NCI-H1436 treated with DMSO at 0.1 percent for 48 hours (cell line): ENCODE measurements at regions not wholly inside any gene's neighbourhood (a gene's known extent, or its start where the extent isn't known, plus 50 kb on each side); places are given as distances from the start of the nearest gene placed in this dataset.
"Not testable (repeated sequence)": the region's sequence is repeated elsewhere in the genome, so short reads cannot be mapped to it uniquely, and the experiment has no call there.

ENCODE experiments used
- DNase-seq: peaks from one replicate; lab custom pipeline; 2025; lab: John Stamatoyannopoulos, UW

- no peak for DNase-seq
These were observed 232.7 kb downstream of the DLL1 start for GRCh38 chr6:170057961-170058877.

- DNase-seq: no peak
These were observed 233.7 kb downstream of the DLL1 start for GRCh38 chr6:170057034-170057734.

GRCh38 chr6:170056278-170056711 lies 234.6 kb downstream of the DLL1 start:
- no peak for DNase-seq

- not testable (repeated sequence) for DNase-seq
These were observed 235.1 kb downstream of the DLL1 start for GRCh38 chr6:170055797-170056196.

- no peak for DNase-seq
These were observed 236.8 kb downstream of the DLL1 start for GRCh38 chr6:170053966-170054661.

- DNase-seq: no peak
These were observed 237.7 kb downstream of the DLL1 start for GRCh38 chr6:170052991-170053821.

- no peak for DNase-seq
These were observed 239.4 kb downstream of the DLL1 start for GRCh38 chr6:170051229-170052172.

- DNase-seq: no peak
These were observed 240.3 kb downstream of the DLL1 start for GRCh38 chr6:170050591-170051041.

- DNase-seq: no peak
These were observed 241.0 kb downstream of the DLL1 start for GRCh38 chr6:170049641-170050561.

GRCh38 chr6:170048615-170049256 lies 242.1 kb downstream of the DLL1 start:
- no peak for DNase-seq

- DNase-seq: no peak
These were observed 243.1 kb downstream of the DLL1 start for GRCh38 chr6:170047823-170048222.

- DNase-seq: no peak
These were observed 243.9 kb downstream of the DLL1 start for GRCh38 chr6:170046791-170047626.

GRCh38 chr6:170045981-170046667 lies 244.8 kb downstream of the DLL1 start:
- DNase-seq: no peak

- no peak for DNase-seq
These were observed 245.3 kb downstream of the DLL1 start for GRCh38 chr6:170045563-170045960.

GRCh38 chr6:170044836-170045562 lies 245.9 kb downstream of the DLL1 start:
- no peak for DNase-seq
